ENCODE measurements at regions not wholly inside any gene's neighbourhood (a gene's known extent, or its start where the extent isn't known, plus 50 kb on each side); places are given as distances from the start of the nearest gene placed in this dataset.

- Histone ChIP-seq H3K9me3 (no peaks in the 10 kb centered on the region), H3K27ac (no peak overlapping the region), H3K36me3 (no peaks in the 10 kb centered on the region), H3K27me3 (no peaks in the 10 kb centered on the region), H3K4me1 (no peaks in the 10 kb centered on the region), H3K4me3 (no peak overlapping the region)
- DNase-seq (ENCODE audit: low spot score in 2 of 2), result no peak
- intact Hi-C loops (cut with DNase I; ENCODE audit: low total_unique reads), result no loop called here
- TF ChIP-seq POLR2A (IDR thresholded peaks at IDR 0.05) (no peak), CTCF (IDR thresholded peaks at IDR 0.05) (no peak), POLR2AphosphoS5 (IDR thresholded peaks at IDR 0.05) (no peak)
Measured at GRCh38 chr6:147735924-147736323, 227.4 kb downstream of the SAMD5 start.

- Histone ChIP-seq H3K4me1 (no peaks in the 10 kb centered on the region), H3K4me3 (no peak overlapping the region), H3K27me3 (no peaks in the 10 kb centered on the region), H3K27ac (no peak overlapping the region), H3K36me3 (no peaks in the 10 kb centered on the region), H3K9me3 (no peaks in the 10 kb centered on the region)
- intact Hi-C loops (cut with DNase I; ENCODE audit: low total_unique reads), result no loop called here
- DNase-seq (ENCODE audit: low spot score in 2 of 2), result no peak
- TF ChIP-seq POLR2A (IDR thresholded peaks at IDR 0.05) (no peak), CTCF (IDR thresholded peaks at IDR 0.05) (no peak)
Measured at GRCh38 chr6:147737115-147737514, 228.6 kb downstream of the SAMD5 start.

GRCh38 chr6:147738099-147738498, 229.6 kb downstream of the SAMD5 start:
- H3K4me3 ChIP-seq, result peak overlapping the region in 1 of 3 donors; percentile 24
- no peaks in the 10 kb centered on the region for H3K36me3 ChIP-seq
- no peak for TF ChIP-seq POLR2A (IDR thresholded peaks at IDR 0.05)
- no peaks in the 10 kb centered on the region for H3K27me3 ChIP-seq
- H3K27ac ChIP-seq, result peak overlapping the region; percentile 29 to 46
- H3K9me3 ChIP-seq, result no peaks in the 10 kb centered on the region
- H3K4me1 ChIP-seq, result no peaks in the 10 kb centered on the region
- intact Hi-C loops (cut with DNase I; ENCODE audit: low total_unique reads), result no loop called here
- no peak for DNase-seq (ENCODE audit: low spot score in 2 of 2)

- intact Hi-C loops (cut with DNase I; ENCODE audit: low total_unique reads), result no loop called here
- no peak for TF ChIP-seq POLR2AphosphoS5 (IDR thresholded peaks at IDR 0.05)
- no peak for TF ChIP-seq CTCF (IDR thresholded peaks at IDR 0.05)
- no peak for TF ChIP-seq POLR2A (IDR thresholded peaks at IDR 0.05)
- no peaks in the 10 kb centered on the region for H3K4me1 ChIP-seq
- H3K4me3 ChIP-seq, result peak overlapping the region in 1 of 3 donors; percentile 24
- H3K9me3 ChIP-seq, result no peaks in the 10 kb centered on the region
- peak overlapping the region; percentile 29 to 56 for H3K27ac ChIP-seq
- no peak for DNase-seq (ENCODE audit: low spot score in 2 of 2)
- no peaks in the 10 kb centered on the region for H3K27me3 ChIP-seq
- no peaks in the 10 kb centered on the region for H3K36me3 ChIP-seq
Measured at GRCh38 chr6:147738516-147739162, 230.1 kb downstream of the SAMD5 start.

- H3K36me3 ChIP-seq, result no peaks in the 10 kb centered on the region
- intact Hi-C loops (cut with DNase I; ENCODE audit: low total_unique reads), result no loop called here
- no peaks in the 10 kb centered on the region for H3K27me3 ChIP-seq
- H3K4me3 ChIP-seq, result no peak overlapping the region
- H3K4me1 ChIP-seq, result no peaks in the 10 kb centered on the region
- no peaks in the 10 kb centered on the region for H3K9me3 ChIP-seq
- TF ChIP-seq POLR2AphosphoS5 (IDR thresholded peaks at IDR 0.05) (no peak), POLR2A (IDR thresholded peaks at IDR 0.05) (no peak), CTCF (IDR thresholded peaks at IDR 0.05) (no peak)
- H3K27ac ChIP-seq, result no peak overlapping the region
- DNase-seq (ENCODE audit: low spot score in 2 of 2), result no peak
Measured at GRCh38 chr6:147740326-147740725, 231.8 kb downstream of the SAMD5 start.

GRCh38 chr6:147740916-147741315, 232.4 kb downstream of the SAMD5 start:
- H3K4me3 ChIP-seq, result no peak overlapping the region
- H3K4me1 ChIP-seq, result no peaks in the 10 kb centered on the region
- intact Hi-C loops (cut with DNase I; ENCODE audit: low total_unique reads), result no loop called here
- no peaks in the 10 kb centered on the region for H3K9me3 ChIP-seq
- H3K27ac ChIP-seq, result no peak overlapping the region
- H3K36me3 ChIP-seq, result no peaks in the 10 kb centered on the region
- DNase-seq (ENCODE audit: low spot score in 2 of 2), result no peak
- TF ChIP-seq POLR2AphosphoS5 (IDR thresholded peaks at IDR 0.05), result no peak
- TF ChIP-seq POLR2A (IDR thresholded peaks at IDR 0.05), result no peak
- no peak for TF ChIP-seq CTCF (IDR thresholded peaks at IDR 0.05)
- H3K27me3 ChIP-seq, result no peaks in the 10 kb centered on the region

All from breast epithelium (tissue), 4 donors.